SK-N-SH (cell line): ENCODE measurements at regions not wholly inside any gene's neighbourhood (a gene's known extent, or its start where the extent isn't known, plus 50 kb on each side); places are given as distances from the start of the nearest gene placed in this dataset.

Experiments used
- CTCF ChIP-seq: fragments of 200-600 bp; sonication (generic); IDR thresholded peaks from 2 replicates; pipeline ENCODE4 v1.6.1; 2017; ENCODE audit warnings: antibody characterized with exemption, mild to moderate bottlenecking, moderate library complexity
- MAX ChIP-seq: IDR thresholded peaks from 2 replicates; pipeline ENCODE4 v1.4.0; 2012; ENCODE audit warnings: low read depth
- MEF2A ChIP-seq: IDR thresholded peaks from 2 replicates; pipeline ENCODE4 v1.4.0; 2012; ENCODE audit warnings: low read depth, borderline replicate concordance
- NFIC ChIP-seq: IDR thresholded peaks from 2 replicates; pipeline ENCODE4 v1.4.0; 2012; ENCODE audit warnings: borderline replicate concordance
- SIN3A ChIP-seq: IDR thresholded peaks from 2 replicates; pipeline ENCODE4 v1.6.1; 2012; ENCODE audit warnings: low read depth, mild to moderate bottlenecking, low read length, moderate library complexity, borderline replicate concordance
- TAF1 ChIP-seq: IDR thresholded peaks from 2 replicates; pipeline ENCODE4 v1.6.1; 2012; ENCODE audit warnings: low read depth, mild to moderate bottlenecking, low read length, moderate library complexity, borderline replicate concordance

GRCh38 chr19:46926170-46927071, 65.6 kb downstream of the ARHGAP35 start:
- TF ChIP-seq CTCF (no peak), NFIC (no peak), TAF1 (no peak), MEF2A (no peak), MAX (no peak), SIN3A (no peak)
